GM19240 (cell line): ENCODE measurements at regions not wholly inside any gene's neighbourhood (a gene's known extent, or its start where the extent isn't known, plus 50 kb on each side); places are given as distances from the start of the nearest gene placed in this dataset.
"Not testable (repeated sequence)": the region's sequence is repeated elsewhere in the genome, so short reads cannot be mapped to it uniquely, and the experiment has no call there.

Experiments used
- DNase-seq: peaks from one replicate; pipeline ENCODE4 v3.0.0; 2011; ENCODE audit warnings: low spot score; ENCODE audit not compliant: insufficient read length

- no peak for DNase-seq
These were observed 298.3 kb upstream of the ERCC4 start for GRCh38 chr16:13621639-13622038.

GRCh38 chr16:13628156-13628555 is 291.8 kb upstream of the ERCC4 start:
- no peak for DNase-seq

- DNase-seq = no peak
These were observed 290.2 kb upstream of the ERCC4 start for GRCh38 chr16:13629704-13630103.

GRCh38 chr16:13630374-13630773 is 289.6 kb upstream of the ERCC4 start:
- DNase-seq = no peak

- DNase-seq = no peak
These were observed 288.7 kb upstream of the ERCC4 start for GRCh38 chr16:13631213-13631767.

GRCh38 chr16:13631916-13632315 is 288.0 kb upstream of the ERCC4 start:
- DNase-seq = no peak

- DNase-seq = not testable (repeated sequence)
These were observed 287.4 kb upstream of the ERCC4 start for GRCh38 chr16:13632504-13632903.

GRCh38 chr16:13633391-13633861 is 286.5 kb upstream of the ERCC4 start:
- no peak for DNase-seq

- no peak for DNase-seq
These were observed 285.7 kb upstream of the ERCC4 start for GRCh38 chr16:13634253-13634652.

GRCh38 chr16:13634959-13635358 is 285.0 kb upstream of the ERCC4 start:
- no peak for DNase-seq

- no peak for DNase-seq
These were observed 281.7 kb upstream of the ERCC4 start for GRCh38 chr16:13638218-13638617.

- DNase-seq = no peak
These were observed 276.5 kb upstream of the ERCC4 start for GRCh38 chr16:13643412-13643811.

GRCh38 chr16:13645601-13646245 is 274.2 kb upstream of the ERCC4 start:
- no peak for DNase-seq

- no peak for DNase-seq
These were observed 259.1 kb upstream of the ERCC4 start for GRCh38 chr16:13660807-13661206.

GRCh38 chr16:13665876-13666275 is 254.1 kb upstream of the ERCC4 start:
- no peak for DNase-seq

GRCh38 chr16:13672196-13672595 is 247.8 kb upstream of the ERCC4 start:
- DNase-seq = no peak

GRCh38 chr16:13680021-13680889 is 239.7 kb upstream of the ERCC4 start:
- no peak for DNase-seq

- DNase-seq = no peak
These were observed 235.0 kb upstream of the ERCC4 start for GRCh38 chr16:13684819-13685563.

- DNase-seq = no peak
These were observed 223.9 kb upstream of the ERCC4 start for GRCh38 chr16:13696017-13696416.

- no peak for DNase-seq
These were observed 222.9 kb upstream of the ERCC4 start for GRCh38 chr16:13697013-13697412.

GRCh38 chr16:13697568-13697967 is 222.4 kb upstream of the ERCC4 start:
- no peak for DNase-seq

- no peak for DNase-seq
These were observed 217.3 kb upstream of the ERCC4 start for GRCh38 chr16:13702614-13703013.
